ENCODE measurements at regions not wholly inside any gene's neighbourhood (a gene's known extent, or its start where the extent isn't known, plus 50 kb on each side); places are given as distances from the start of the nearest gene placed in this dataset.

DNA sequence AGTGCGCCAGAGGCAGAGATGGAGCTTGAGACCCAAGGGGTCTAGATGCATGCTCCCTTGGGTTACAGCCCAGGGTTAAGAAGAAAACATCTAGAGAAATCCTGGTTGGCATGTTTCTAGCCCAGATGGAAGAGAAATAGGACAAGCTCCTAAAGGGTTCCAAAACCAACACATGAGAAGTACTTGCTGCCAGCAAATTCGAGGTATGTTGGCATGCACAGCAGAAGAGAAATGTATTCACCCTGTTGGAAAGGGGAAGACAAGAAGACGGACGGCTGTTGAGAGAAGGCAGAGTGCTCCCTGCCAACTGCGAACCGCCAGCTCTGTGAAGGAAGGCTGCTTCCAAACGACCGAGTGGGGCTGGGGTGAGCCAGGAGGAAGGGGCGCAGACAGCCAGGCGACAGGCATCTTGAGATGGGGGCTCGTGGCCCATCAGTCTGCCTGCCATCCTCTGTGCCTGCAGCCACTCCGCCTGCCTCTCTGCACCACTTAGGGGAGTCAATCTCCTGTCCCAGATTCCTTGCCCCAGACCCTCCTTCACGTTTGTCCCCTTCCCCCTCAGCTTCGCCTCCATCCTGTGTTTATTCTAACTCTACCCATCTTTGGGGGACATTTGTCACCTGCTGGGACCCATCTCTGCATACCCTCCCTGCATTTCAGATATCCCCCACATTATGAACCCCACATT lies 249.2 kb downstream of the CDC5L start:
- TF ChIP-seq EP300 (IDR thresholded peaks at IDR 0.05; ENCODE audit: borderline replicate concordance): no peak
- no peak for TF ChIP-seq TAF1 (IDR thresholded peaks at IDR 0.05; ENCODE audit: low read depth)
- no peak for TF ChIP-seq YY1 (IDR thresholded peaks at IDR 0.05; ENCODE audit: low read depth)
- no peak for TF ChIP-seq EGR1 (IDR thresholded peaks at IDR 0.05)
- TF ChIP-seq NFIC (IDR thresholded peaks at IDR 0.05): no peak
- TF ChIP-seq REST (IDR thresholded peaks at IDR 0.05; ENCODE audit: low read depth): no peak
- no peak for TF ChIP-seq CEBPB (IDR thresholded peaks at IDR 0.05)
- TF ChIP-seq CREB1 (IDR thresholded peaks at IDR 0.05; ENCODE audit: low read depth): no peak
- TF ChIP-seq RAD21 (IDR thresholded peaks at IDR 0.05; ENCODE audit: low read depth): no peak
- no peak for TF ChIP-seq FOXM1 (IDR thresholded peaks at IDR 0.05; ENCODE audit: borderline replicate concordance, low read depth)
- no peak for TF ChIP-seq TEAD4 (IDR thresholded peaks at IDR 0.05)
- TF ChIP-seq MAX (IDR thresholded peaks at IDR 0.05): no peak
- TF ChIP-seq, protein P1, sequence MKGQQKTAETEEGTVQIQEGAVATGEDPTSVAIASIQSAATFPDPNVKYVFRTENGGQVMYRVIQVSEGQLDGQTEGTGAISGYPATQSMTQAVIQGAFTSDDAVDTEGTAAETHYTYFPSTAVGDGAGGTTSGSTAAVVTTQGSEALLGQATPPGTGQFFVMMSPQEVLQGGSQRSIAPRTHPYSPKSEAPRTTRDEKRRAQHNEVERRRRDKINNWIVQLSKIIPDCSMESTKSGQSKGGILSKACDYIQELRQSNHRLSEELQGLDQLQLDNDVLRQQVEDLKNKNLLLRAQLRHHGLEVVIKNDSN (IDR thresholded peaks at IDR 0.05): no peak
- no peak for TF ChIP-seq TCF12 (IDR thresholded peaks at IDR 0.05; ENCODE audit: low read depth)
